Activated CD4-positive, alpha-beta T cell treated with anti-CD3 and anti-CD28 coated beads, Interleukin-2, amount 10 ng/mL, durations not matched to agents 24 days and 14 days (primary cell): ENCODE measurements at regions not wholly inside any gene's neighbourhood (a gene's known extent, or its start where the extent isn't known, plus 50 kb on each side); places are given as distances from the start of the nearest gene placed in this dataset.
"Not testable (repeated sequence)": the region's sequence is repeated elsewhere in the genome, so short reads cannot be mapped to it uniquely, and the experiment has no call there.

Experiments used
- DNase-seq: peaks from one replicate; pipeline ENCODE4 v3.0.0; 2022
- H3K27ac Mint-ChIP-seq: one replicate; pipeline ENCODE4 v1.8.0; 2022; ENCODE audit warnings: mild to moderate bottlenecking, mixed read lengths
- H3K27me3 Mint-ChIP-seq: one replicate; pipeline ENCODE4 v1.8.0; 2022; ENCODE audit warnings: mixed read lengths
- H3K36me3 Mint-ChIP-seq: one replicate; pipeline ENCODE4 v1.8.0; 2022; ENCODE audit warnings: low read depth, mild to moderate bottlenecking, mixed read lengths
- H3K4me1 Mint-ChIP-seq: one replicate; pipeline ENCODE4 v1.8.0; 2021; ENCODE audit warnings: mixed read lengths
- H3K4me3 Mint-ChIP-seq: one replicate; pipeline ENCODE4 v1.8.0; 2022; ENCODE audit warnings: mild to moderate bottlenecking, moderate library complexity, mixed read lengths
- H3K9me3 Mint-ChIP-seq: one replicate; pipeline ENCODE4 v1.8.0; 2021; ENCODE audit warnings: mixed read lengths
- intact Hi-C: fragments of 100-400 bp; cut with micrococcal nuclease; formaldehyde crosslinking; loops from one replicate; pipeline ENCODE4 v1.15.1; 2023

GRCh38 chr11:116376547-116376946 is 396.2 kb downstream of the BUD13 start:
- no peaks in the 10 kb centered on the region for H3K27me3 Mint-ChIP-seq
- H3K4me3 Mint-ChIP-seq = no peak overlapping the region
- H3K27ac Mint-ChIP-seq = no peak overlapping the region
- no peak for DNase-seq
- H3K9me3 Mint-ChIP-seq = no peaks in the 10 kb centered on the region
- intact Hi-C loops = no loop called here
- no peaks in the 10 kb centered on the region for H3K36me3 Mint-ChIP-seq
- H3K4me1 Mint-ChIP-seq = no peaks in the 10 kb centered on the region

- Mint-ChIP-seq H3K4me3 (no peak overlapping the region), H3K4me1 (no peaks in the 10 kb centered on the region), H3K9me3 (no peaks in the 10 kb centered on the region), H3K36me3 (no peaks in the 10 kb centered on the region), H3K27ac (no peak overlapping the region), H3K27me3 (no peaks in the 10 kb centered on the region)
- DNase-seq = no peak
- intact Hi-C loops = no loop called here
These were observed 396.7 kb downstream of the BUD13 start for GRCh38 chr11:116376054-116376453.

DNA sequence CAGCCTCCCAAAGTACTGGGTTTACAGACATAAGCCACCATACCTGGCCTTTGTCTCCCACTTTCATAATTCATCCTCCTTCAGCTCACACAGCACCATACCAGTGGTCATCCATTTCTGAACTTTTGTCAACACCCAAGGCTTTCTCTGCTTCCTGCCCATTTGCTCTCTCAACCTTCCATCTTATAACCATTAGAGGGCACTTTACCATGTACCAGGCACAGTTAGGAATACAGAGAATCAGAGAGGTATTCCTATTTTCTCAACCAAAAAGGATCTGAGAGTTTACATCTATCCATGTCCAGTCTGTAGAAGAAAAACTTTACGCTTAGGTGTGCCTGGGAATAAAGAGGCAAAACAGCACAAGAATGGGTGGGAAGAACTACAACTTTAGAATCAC is 397.6 kb downstream of the BUD13 start:
- no peaks in the 10 kb centered on the region for H3K9me3 Mint-ChIP-seq
- H3K4me3 Mint-ChIP-seq = no peak overlapping the region
- intact Hi-C loops = no loop called here
- H3K27me3 Mint-ChIP-seq = no peaks in the 10 kb centered on the region
- no peak for DNase-seq
- no peaks in the 10 kb centered on the region for H3K36me3 Mint-ChIP-seq
- H3K27ac Mint-ChIP-seq = no peak overlapping the region
- H3K4me1 Mint-ChIP-seq = no peaks in the 10 kb centered on the region

GRCh38 chr11:116374085-116374484 is 398.7 kb downstream of the BUD13 start:
- no peak overlapping the region for H3K4me3 Mint-ChIP-seq

DNA sequence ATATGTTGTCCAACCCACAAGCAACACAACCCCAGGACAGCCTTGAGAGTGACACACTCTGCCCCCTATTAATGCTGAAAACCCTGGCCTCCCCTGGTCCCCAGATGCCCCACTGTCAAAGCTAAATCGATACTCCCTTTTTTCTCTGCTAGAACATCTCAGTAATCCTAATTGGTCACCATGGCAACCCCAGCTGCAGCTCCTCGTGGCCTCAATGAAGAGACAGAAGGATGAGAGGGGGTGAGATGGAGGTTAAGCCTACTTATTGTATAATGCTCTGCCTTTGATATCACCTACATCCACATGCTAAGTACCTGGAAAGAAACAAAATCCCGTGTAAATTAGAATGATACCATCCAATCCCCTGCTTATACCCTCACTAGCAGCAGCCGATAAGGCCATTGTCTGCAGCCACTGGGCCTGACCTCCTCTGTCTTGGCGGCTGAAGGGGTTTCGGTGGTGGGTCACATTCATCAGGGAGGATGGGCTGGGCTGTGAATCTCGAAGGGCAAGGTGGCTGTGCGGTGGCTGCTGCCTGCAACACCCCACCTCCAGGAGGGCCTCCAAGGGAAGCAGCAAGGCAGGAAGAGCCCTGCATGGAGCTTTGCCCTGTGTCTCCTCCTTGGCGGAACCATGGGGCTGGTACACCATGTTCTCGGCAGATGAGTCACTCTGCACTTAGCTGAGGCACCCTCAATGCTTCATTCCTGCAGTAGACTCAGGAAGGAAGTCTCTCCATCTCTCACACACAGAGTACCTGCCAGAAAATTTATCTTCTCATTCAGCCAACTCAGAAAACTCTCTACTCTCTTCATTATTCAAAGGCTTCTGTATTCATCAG is 399.5 kb downstream of the BUD13 start:
- no peak for DNase-seq
- Mint-ChIP-seq H3K4me1 (no peaks in the 10 kb centered on the region), H3K4me3 (no peak overlapping the region), H3K27me3 (no peaks in the 10 kb centered on the region), H3K27ac (no peak overlapping the region), H3K36me3 (no peaks in the 10 kb centered on the region), H3K9me3 (no peaks in the 10 kb centered on the region)
- intact Hi-C loops = no loop called here

More at GRCh38 chr11:116374085-116374484, 398.7 kb downstream of the BUD13 start:
- Mint-ChIP-seq H3K36me3 (no peaks in the 10 kb centered on the region), H3K9me3 (no peaks in the 10 kb centered on the region), H3K4me1 (no peaks in the 10 kb centered on the region), H3K27ac (no peak overlapping the region), H3K27me3 (no peaks in the 10 kb centered on the region)
- DNase-seq = no peak
- intact Hi-C loops = no loop called here

GRCh38 chr11:116371146-116371545 is 401.6 kb downstream of the BUD13 start:
- Mint-ChIP-seq H3K9me3 (no peaks in the 10 kb centered on the region), H3K4me1 (no peaks in the 10 kb centered on the region), H3K36me3 (no peaks in the 10 kb centered on the region), H3K27me3 (no peaks in the 10 kb centered on the region), H3K4me3 (no peak overlapping the region), H3K27ac (no peak overlapping the region)
- no peak for DNase-seq
- intact Hi-C loops = no loop called here

DNA sequence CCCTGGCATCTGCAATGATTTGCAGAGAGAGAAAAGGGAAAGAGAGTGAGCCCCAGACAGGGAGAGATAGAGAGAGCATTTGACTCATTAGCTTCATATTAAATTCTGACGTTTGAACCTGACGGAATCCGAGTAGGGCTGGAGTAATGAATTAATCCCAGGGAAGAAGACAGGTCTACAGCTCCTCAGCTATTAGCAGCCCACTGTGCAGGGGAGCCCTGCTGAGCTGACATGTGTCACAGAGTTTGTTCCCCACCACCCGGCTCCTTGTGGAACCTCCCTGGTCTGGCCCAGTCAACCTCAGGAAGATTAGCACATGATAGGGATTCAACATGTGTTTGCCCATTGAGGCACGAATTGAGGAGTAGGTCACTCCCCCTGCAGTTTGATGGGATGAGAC is 404.0 kb downstream of the BUD13 start:
- no peak overlapping the region for H3K4me3 Mint-ChIP-seq
- H3K27me3 Mint-ChIP-seq = no peaks in the 10 kb centered on the region
- intact Hi-C loops = no loop called here
- H3K36me3 Mint-ChIP-seq = no peaks in the 10 kb centered on the region
- no peak for DNase-seq
- no peaks in the 10 kb centered on the region for H3K9me3 Mint-ChIP-seq
- no peak overlapping the region for H3K27ac Mint-ChIP-seq
- H3K4me1 Mint-ChIP-seq = no peaks in the 10 kb centered on the region

- no peaks in the 10 kb centered on the region for H3K36me3 Mint-ChIP-seq
- no peaks in the 10 kb centered on the region for H3K27me3 Mint-ChIP-seq
- no peaks in the 10 kb centered on the region for H3K9me3 Mint-ChIP-seq
- intact Hi-C loops = no loop called here
- DNase-seq = no peak
- no peak overlapping the region for H3K27ac Mint-ChIP-seq
- H3K4me1 Mint-ChIP-seq = no peaks in the 10 kb centered on the region
- no peak overlapping the region for H3K4me3 Mint-ChIP-seq
These were observed 405.7 kb downstream of the BUD13 start for GRCh38 chr11:116366980-116367645.

- Mint-ChIP-seq H3K4me3 (no peak overlapping the region), H3K27ac (no peak overlapping the region), H3K9me3 (no peaks in the 10 kb centered on the region), H3K36me3 (no peaks in the 10 kb centered on the region), H3K27me3 (no peaks in the 10 kb centered on the region), H3K4me1 (no peaks in the 10 kb centered on the region)
- intact Hi-C loops = no loop called here
- no peak for DNase-seq
These were observed 406.3 kb downstream of the BUD13 start for GRCh38 chr11:116366451-116366850.

DNA sequence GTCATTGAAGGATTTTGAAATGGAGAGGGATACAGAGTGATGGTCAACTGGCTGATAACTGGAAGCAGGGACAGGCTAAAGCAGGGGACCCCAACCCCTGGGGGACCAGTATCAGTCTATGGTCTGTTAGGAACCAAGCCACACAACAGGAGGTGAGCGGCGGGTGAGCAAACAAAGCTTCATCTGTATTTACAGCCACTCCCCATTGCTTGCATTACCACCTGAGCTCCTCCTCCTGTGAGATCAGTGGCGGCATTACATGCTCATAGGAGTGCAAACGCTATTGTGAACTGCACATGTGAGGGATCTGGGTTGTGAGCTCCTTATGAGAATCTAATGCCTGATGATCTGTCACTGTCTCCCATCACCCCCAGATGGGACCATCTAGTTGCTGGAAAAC is 407.9 kb downstream of the BUD13 start:
- H3K4me1 Mint-ChIP-seq, H3K9me3 Mint-ChIP-seq, DNase-seq, H3K27me3 Mint-ChIP-seq, intact Hi-C loops, H3K4me3 Mint-ChIP-seq, H3K27ac Mint-ChIP-seq, H3K36me3 Mint-ChIP-seq: not testable (repeated sequence)

DNA sequence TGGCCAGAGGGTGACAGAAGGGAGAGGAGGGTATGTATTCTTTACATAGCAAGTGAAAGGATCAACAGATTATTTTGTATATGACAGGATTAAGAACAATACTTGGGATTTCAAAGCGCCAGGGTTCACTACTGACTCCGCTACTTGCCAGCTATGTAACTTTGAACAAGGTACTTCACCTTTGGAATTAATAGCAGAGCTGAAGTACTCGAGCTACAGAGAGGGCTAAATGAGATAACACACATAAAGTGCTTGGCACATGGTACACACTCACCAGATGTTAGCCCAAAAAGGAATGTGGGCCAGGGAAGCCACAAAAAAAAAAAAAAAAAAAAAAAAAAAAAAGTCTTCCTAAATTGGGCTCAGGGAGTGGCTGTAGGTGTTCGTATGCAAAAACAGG is 408.4 kb downstream of the BUD13 start:
- Mint-ChIP-seq H3K4me3 (no peak overlapping the region), H3K9me3 (no peaks in the 10 kb centered on the region), H3K27me3 (no peaks in the 10 kb centered on the region), H3K27ac (no peak overlapping the region), H3K4me1 (no peaks in the 10 kb centered on the region), H3K36me3 (no peaks in the 10 kb centered on the region)
- no peak for DNase-seq
- intact Hi-C loops = no loop called here

DNA sequence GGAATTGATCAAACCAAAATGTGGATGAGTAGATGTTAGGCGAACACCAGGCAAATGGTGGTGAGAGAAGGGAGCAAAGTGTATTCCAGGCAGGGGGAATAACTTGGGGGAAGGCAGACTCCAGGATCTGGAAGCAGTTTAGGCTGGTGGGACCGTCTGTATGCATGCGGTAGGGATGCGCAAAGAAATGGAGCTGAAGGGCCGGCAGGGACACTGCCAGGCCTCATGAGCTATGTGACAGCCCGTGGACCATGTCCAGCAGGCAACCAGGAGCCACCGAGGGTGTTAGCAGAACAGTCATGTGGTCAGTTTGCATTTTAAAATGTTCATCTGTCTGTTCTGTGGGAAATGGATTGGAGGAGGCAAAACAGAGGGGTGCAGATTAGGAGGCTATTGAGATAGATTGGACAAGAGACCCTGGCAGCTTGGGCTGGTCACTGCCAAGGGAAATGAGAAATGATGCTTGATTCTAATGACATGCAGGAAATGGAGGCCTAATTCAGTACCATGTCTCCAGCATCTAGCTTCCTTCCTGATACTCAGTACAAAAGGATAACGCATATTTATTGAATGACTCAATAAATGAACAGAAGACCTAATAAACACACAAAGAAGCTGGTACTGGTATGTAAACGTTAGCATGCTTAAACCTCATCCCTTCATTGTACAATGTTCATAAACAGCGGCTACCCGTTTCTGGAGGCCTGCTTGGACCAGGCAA is 412.4 kb downstream of the BUD13 start:
- DNase-seq = no peak
- no peaks in the 10 kb centered on the region for H3K9me3 Mint-ChIP-seq
- H3K4me3 Mint-ChIP-seq = no peak overlapping the region
- no peak overlapping the region for H3K27ac Mint-ChIP-seq
- no peaks in the 10 kb centered on the region for H3K36me3 Mint-ChIP-seq
- no peaks in the 10 kb centered on the region for H3K27me3 Mint-ChIP-seq
- no peaks in the 10 kb centered on the region for H3K4me1 Mint-ChIP-seq
- intact Hi-C loops = no loop called here

GRCh38 chr11:116357784-116358544 is 414.8 kb downstream of the BUD13 start:
- H3K9me3 Mint-ChIP-seq = no peaks in the 10 kb centered on the region
- H3K4me1 Mint-ChIP-seq = no peaks in the 10 kb centered on the region
- H3K27ac Mint-ChIP-seq = no peak overlapping the region
- DNase-seq = no peak
- no peaks in the 10 kb centered on the region for H3K36me3 Mint-ChIP-seq
- intact Hi-C loops = no loop called here
- H3K4me3 Mint-ChIP-seq = no peak overlapping the region
- H3K27me3 Mint-ChIP-seq = no peaks in the 10 kb centered on the region

DNA sequence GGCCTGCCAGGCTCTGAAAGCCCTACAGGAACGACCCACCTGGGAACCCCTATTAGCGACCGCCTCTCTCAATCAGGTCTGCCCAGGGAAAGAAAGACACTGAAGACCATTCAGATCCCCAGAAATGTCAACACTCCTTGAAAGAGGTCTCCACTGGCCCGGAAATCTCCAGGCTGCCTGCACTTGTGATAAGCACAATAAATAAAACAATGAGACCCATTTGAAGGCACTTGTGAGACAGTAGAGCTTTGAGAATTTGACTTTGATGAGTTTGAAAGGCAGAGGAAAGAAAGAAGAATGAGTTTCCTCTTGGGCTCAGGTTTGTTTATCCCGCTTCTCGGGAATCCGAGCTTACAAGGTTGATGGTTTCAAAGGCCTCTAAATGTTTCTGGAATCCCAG is 416.3 kb downstream of the BUD13 start:
- Mint-ChIP-seq H3K36me3 (no peaks in the 10 kb centered on the region), H3K27me3 (no peaks in the 10 kb centered on the region)

More for the DNA sequence above, 416.3 kb downstream of the BUD13 start:
- Mint-ChIP-seq H3K4me3 (no peak overlapping the region), H3K4me1 (no peaks in the 10 kb centered on the region), H3K9me3 (no peaks in the 10 kb centered on the region), H3K27ac (no peak overlapping the region)
- intact Hi-C loops = no loop called here
- DNase-seq = no peak
